ENCODE measurements at regions not wholly inside any gene's neighbourhood (a gene's known extent, or its start where the extent isn't known, plus 50 kb on each side); places are given as distances from the start of the nearest gene placed in this dataset.

DNA sequence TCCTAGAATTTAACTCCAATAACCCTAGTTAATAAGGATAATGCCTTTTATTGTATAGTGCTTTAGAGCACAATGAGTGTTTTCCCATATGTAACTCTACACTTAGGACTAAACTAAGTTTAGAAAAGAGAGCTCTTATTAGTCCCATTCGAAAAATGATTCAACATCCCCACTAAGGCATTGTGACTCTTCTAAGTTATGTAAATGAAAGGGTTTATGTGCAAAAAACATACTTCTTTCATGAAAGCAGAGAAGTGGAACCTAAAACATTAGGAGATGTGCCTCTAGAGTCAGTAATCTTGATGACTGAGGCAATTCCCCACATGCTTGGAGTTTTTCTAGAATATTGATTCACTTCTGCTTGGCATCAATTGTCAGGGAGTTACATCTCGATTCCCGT lies 344.1 kb upstream of the ZNF717 start (continued):
- TF ChIP-seq BACH1 (IDR thresholded peaks at IDR 0.05; ENCODE audit: low read length): no peak
- TF ChIP-seq NANOG (IDR thresholded peaks at IDR 0.05; ENCODE audit: insufficient read depth, low read depth, low read length, poor library complexity, severe bottlenecking): no peak
- TF ChIP-seq RBBP5 (IDR thresholded peaks at IDR 0.05; ENCODE audit: borderline replicate concordance, low read depth, low read length): no peak
- TF ChIP-seq CTBP2 (IDR thresholded peaks at IDR 0.05; ENCODE audit: borderline replicate concordance, insufficient read depth, insufficient read length, low read length): no peak
- no peak for TF ChIP-seq KDM1A (IDR thresholded peaks at IDR 0.05; ENCODE audit: borderline replicate concordance, low read length)

Data from H1 (cell line).